HFFc6 (cell line): ENCODE measurements at regions not wholly inside any gene's neighbourhood (a gene's known extent, or its start where the extent isn't known, plus 50 kb on each side); places are given as distances from the start of the nearest gene placed in this dataset.

Source experiments
- DNase-seq: peaks from one replicate; pipeline ENCODE4 v3.0.0-alpha.2; 2018
- H3K27ac Mint-ChIP-seq: 2 replicates; pipeline ENCODE4 v1.8.0; 2020; ENCODE audit warnings: mild to moderate bottlenecking, mixed read lengths
- H3K27me3 Mint-ChIP-seq: 2 replicates; pipeline ENCODE4 v1.8.0; 2021; ENCODE audit warnings: mild to moderate bottlenecking, moderate library complexity, mixed read lengths; ENCODE audit not compliant: insufficient read depth
- H3K36me3 Mint-ChIP-seq: 2 replicates; pipeline ENCODE4 v1.8.0; 2021; ENCODE audit warnings: low read depth, mixed read lengths
- H3K4me1 Mint-ChIP-seq: 2 replicates; pipeline ENCODE4 v1.8.0; 2020; ENCODE audit warnings: low read depth, mixed read lengths
- H3K4me3 Mint-ChIP-seq: 2 replicates; pipeline ENCODE4 v1.8.0; 2020; ENCODE audit warnings: mild to moderate bottlenecking, moderate library complexity, mixed read lengths
- H3K9me3 Mint-ChIP-seq: 2 replicates; pipeline ENCODE4 v1.8.0; 2020; ENCODE audit warnings: mild to moderate bottlenecking, mixed read lengths
- TF ChIP-seq, protein P1 (sequence below): fragments of 200-600 bp; sonication (generic); IDR thresholded peaks from 2 replicates; pipeline ENCODE4 v1.5.0; 2021; ENCODE audit warnings: antibody characterized with exemption, mild to moderate bottlenecking

DNA sequence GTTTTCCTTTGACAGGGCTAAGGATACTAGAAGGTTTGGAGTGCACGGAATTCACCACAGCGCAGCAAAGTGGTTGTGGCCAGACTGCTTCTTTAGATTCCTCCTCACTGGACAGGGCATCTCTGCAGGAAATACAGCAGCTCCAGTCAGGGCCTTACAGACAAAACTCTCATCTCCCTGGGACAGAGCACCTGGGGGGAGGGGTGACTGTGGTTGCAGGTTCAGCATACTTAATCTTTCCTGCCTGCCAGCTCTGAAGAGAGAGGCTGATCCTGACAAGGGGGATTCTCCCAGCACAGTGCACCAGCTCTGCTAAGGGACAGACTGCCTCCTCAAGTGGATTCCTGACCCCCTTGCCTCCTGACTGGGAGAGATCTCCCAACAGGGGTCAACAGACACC, 1257.9 kb downstream of the NXPH1 start:
- H3K36me3 Mint-ChIP-seq = no peaks in the 10 kb centered on the region; the same call in 1 of the 2 replicates
- no peaks in the 10 kb centered on the region for H3K27me3 Mint-ChIP-seq
- no peak overlapping the region for H3K4me3 Mint-ChIP-seq
- TF ChIP-seq, protein P1, sequence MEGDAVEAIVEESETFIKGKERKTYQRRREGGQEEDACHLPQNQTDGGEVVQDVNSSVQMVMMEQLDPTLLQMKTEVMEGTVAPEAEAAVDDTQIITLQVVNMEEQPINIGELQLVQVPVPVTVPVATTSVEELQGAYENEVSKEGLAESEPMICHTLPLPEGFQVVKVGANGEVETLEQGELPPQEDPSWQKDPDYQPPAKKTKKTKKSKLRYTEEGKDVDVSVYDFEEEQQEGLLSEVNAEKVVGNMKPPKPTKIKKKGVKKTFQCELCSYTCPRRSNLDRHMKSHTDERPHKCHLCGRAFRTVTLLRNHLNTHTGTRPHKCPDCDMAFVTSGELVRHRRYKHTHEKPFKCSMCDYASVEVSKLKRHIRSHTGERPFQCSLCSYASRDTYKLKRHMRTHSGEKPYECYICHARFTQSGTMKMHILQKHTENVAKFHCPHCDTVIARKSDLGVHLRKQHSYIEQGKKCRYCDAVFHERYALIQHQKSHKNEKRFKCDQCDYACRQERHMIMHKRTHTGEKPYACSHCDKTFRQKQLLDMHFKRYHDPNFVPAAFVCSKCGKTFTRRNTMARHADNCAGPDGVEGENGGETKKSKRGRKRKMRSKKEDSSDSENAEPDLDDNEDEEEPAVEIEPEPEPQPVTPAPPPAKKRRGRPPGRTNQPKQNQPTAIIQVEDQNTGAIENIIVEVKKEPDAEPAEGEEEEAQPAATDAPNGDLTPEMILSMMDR = no peak
- no peaks in the 10 kb centered on the region for H3K4me1 Mint-ChIP-seq
- no peak for DNase-seq
- no peak overlapping the region for H3K27ac Mint-ChIP-seq
- peaks cover 48% of the 10 kb centered on the region for H3K9me3 Mint-ChIP-seq

DNA sequence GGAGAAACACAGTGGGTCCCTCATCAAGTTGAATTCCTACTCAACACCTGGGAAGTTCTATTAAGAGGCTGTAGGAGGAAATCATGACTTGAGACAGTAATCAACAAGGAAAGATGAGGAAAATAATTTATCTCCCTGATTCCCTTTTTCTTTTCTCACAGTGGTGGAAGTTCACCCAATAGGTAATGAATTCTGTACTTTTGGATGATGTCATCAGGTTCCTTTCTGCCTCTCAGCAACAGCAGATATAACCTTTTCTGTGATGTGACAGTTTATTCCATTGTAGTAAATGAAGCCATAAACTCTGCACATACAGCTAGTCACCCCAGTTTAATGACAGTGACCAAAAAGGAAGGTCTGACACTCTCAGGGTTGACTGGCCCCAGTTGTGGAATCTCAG, 1265.0 kb downstream of the NXPH1 start:
- no peaks in the 10 kb centered on the region for H3K4me1 Mint-ChIP-seq
- H3K27ac Mint-ChIP-seq = no peak overlapping the region
- TF ChIP-seq, protein P1 = no peak
- peaks cover 45% of the 10 kb centered on the region for H3K9me3 Mint-ChIP-seq
- H3K36me3 Mint-ChIP-seq = no peaks in the 10 kb centered on the region
- H3K27me3 Mint-ChIP-seq = no peaks in the 10 kb centered on the region
- no peak for DNase-seq
- no peak overlapping the region for H3K4me3 Mint-ChIP-seq

DNA sequence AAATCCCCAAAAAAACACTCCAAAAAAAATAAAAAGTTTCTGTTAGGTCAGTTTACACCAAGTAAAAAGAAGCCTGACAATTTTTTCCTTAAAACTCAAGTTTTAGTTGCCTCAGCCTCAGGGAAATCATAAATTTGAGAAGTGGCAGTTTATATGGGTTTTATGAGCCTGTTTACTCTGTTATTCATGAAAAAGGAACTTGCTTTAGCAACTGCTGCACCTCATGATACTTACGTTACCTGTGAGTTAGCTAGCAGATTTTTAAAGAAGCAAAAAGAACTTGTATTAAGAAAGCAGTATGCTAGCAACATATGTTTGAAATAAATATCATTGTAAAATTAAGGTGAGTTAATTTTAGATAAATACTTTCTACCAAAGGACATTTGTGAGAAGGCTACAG, 1264.5 kb upstream of the PHF14 start:
- Mint-ChIP-seq H3K4me1 (no peaks in the 10 kb centered on the region), H3K9me3 (peaks cover 23% of the 10 kb centered on the region), H3K4me3 (no peak overlapping the region), H3K27ac (no peak overlapping the region), H3K27me3 (no peaks in the 10 kb centered on the region), H3K36me3 (no peaks in the 10 kb centered on the region)
- no peak for DNase-seq
- TF ChIP-seq, protein P1 = no peak

DNA sequence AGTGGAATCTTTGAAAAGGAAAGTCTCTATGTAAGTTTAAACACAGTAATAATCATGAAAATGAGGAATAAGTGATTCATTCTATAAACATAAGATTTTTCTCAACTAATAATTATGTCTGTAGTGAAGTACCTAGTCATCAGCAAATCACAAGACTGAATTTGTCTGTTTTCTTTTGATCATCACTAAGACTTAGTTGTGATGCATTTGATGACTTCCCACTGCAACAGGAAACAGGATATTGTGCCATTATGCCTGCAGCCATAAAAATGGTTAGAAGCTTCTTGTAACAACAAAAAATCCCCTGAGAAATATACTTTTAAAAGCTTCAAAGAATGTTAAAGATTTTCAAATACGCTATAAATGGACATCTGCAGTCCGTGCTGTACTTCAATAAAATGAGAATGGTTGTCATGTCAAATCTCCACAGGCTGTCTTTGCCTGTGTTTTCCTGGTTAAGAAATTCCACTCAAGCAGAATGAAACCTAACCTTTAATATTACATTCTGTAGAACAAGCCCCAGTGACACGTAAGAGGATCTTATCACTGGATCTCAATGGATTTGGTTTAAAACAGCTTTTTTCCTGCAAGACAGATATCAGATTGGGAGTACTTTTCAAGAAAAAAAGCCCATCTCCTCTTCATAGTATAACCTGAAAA, 1262.3 kb upstream of the PHF14 start:
- DNase-seq = no peak
- Mint-ChIP-seq H3K27me3 (no peaks in the 10 kb centered on the region), H3K27ac (no peak overlapping the region), H3K4me1 (no peaks in the 10 kb centered on the region), H3K36me3 (no peaks in the 10 kb centered on the region), H3K4me3 (no peak overlapping the region), H3K9me3 (peaks cover 29% of the 10 kb centered on the region)
- TF ChIP-seq, protein P1 = no peak

DNA sequence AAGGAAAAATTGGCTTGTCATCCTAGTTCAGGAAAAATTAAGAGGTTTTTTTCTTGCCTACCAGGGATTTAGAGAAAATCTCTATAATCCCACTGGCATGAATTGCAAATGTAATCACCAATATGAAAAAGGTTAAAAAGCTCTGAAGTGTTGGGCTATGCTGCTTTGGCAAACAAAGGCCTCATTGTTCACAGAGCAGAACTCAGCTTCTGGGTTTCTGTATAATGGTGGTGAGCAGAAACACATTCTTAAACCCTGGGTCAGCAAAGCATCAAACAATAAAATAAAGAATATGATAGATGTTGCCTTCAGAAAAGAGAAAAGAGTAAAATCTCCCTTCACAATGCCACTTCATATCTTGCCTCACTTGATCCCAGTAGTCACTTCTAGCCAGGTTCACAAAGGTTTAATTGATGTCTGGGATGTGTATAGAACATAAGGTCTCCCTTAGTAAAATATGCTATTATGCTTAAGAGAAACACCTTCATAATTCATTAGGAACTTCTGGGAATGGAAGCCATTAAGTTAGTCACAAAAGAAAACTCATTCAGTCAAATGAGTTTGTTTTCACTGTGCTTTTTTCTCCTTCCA, 1255.5 kb upstream of the PHF14 start:
- H3K27ac Mint-ChIP-seq = no peak overlapping the region
- DNase-seq = no peak
- no peak overlapping the region for H3K4me3 Mint-ChIP-seq
- H3K27me3 Mint-ChIP-seq = no peaks in the 10 kb centered on the region; the same call in 1 of the 2 replicates
- no peaks in the 10 kb centered on the region for H3K4me1 Mint-ChIP-seq
- peaks cover 34% of the 10 kb centered on the region for H3K9me3 Mint-ChIP-seq
- H3K36me3 Mint-ChIP-seq = no peaks in the 10 kb centered on the region
- TF ChIP-seq, protein P1 = no peak
